K562 (cell line): ENCODE measurements at regions not wholly inside any gene's neighbourhood (a gene's known extent, or its start where the extent isn't known, plus 50 kb on each side); places are given as distances from the start of the nearest gene placed in this dataset.

ENCODE experiments used
- ATAC-seq: fragments of 200-7000 bp; cut with Tn5 transposase; 3 replicates; pipeline ENCODE4 v1.9.1; 2020; ENCODE audit warnings: moderate library complexity
- BruUV-seq: library from RNA; stranded (reverse); fragments of 400-500 nt; replicated peaks from 2 replicates; lab custom pipeline; 2021; lab: Mats Ljungman, UMichigan
- CTCF ChIA-PET: fragments of 300-600 bp; formaldehyde crosslinking; extraction: SDS; loops from one replicate; lab custom pipeline; 2021; ENCODE audit warnings: low intra/inter-chr PET ratio; lab: Yijun Ruan, JAX
- POLR2A ChIA-PET: fragments of 300-600, 350-650 bp; sonication (Branson Sonifier 250); formaldehyde crosslinking; extraction: SDS; loops from one replicate; lab custom pipeline; 2021; ENCODE audit warnings: antibody characterized with exemption, inconsistent platforms; lab: Yijun Ruan, JAX
- DNase-seq, 4 experiments: peaks; one replicate each; pipeline versions ENCODE4 v3.0.0 to v3.0.0-alpha.2; 2011 to 2018; ENCODE audit warnings: low spot score in 3 of 4, mixed read lengths in 3 of 4; ENCODE audit errors: extremely low read depth in 1 of 4
- FAIRE-seq: peaks from 2 replicates; lab custom pipeline; 2011; peaks lifted over from hg19 to GRCh38; lab: Jason Lieb, UNC
- H2AFZ ChIP-seq: 2 replicates; pipeline ENCODE4 v1.6.0; 2011; ENCODE audit warnings: low read depth, low read length, control low read depth, inconsistent platforms
- H3K27ac ChIP-seq: fragments of 200-600 bp; 3 replicates; pipeline ENCODE4 v1.8.0; 2011; ENCODE audit warnings: low read depth, mild to moderate bottlenecking, control low read depth, inconsistent platforms, low read length, moderate library complexity, mixed read lengths; ENCODE audit errors: extremely low read depth
- H3K27me3 ChIP-seq, 2 experiments: fragments of 300-600 bp in 1 of 2; 2 replicates in 1 of 2; 3 replicates in 1 of 2; pipeline versions ENCODE4 v1.6.0 to v1.8.0; 2011; ENCODE audit warnings: inconsistent platforms in 2 of 2, low read length in 2 of 2, mild to moderate bottlenecking in 1 of 2, mixed read lengths in 1 of 2, moderate library complexity in 1 of 2; ENCODE audit not compliant: control insufficient read depth in 2 of 2, insufficient read depth in 2 of 2
- H3K36me3 ChIP-seq: fragments of 300-600 bp; 3 replicates; pipeline ENCODE4 v1.8.0; 2011; ENCODE audit warnings: mild to moderate bottlenecking, low read length, inconsistent platforms; ENCODE audit not compliant: control insufficient read depth, insufficient read depth
- H3K4me1 ChIP-seq, 2 experiments: fragments of 200-600 bp in 1 of 2; replicated peaks in 1 of 2; 2 replicates in 1 of 2; 3 replicates in 1 of 2; pipeline versions ENCODE4 v1.5.1 to v1.8.0; 2011; ENCODE audit warnings: inconsistent platforms in 2 of 2, low read length in 2 of 2, mild to moderate bottlenecking in 1 of 2, mixed read lengths in 1 of 2, moderate library complexity in 1 of 2; ENCODE audit not compliant: control insufficient read depth in 2 of 2, insufficient read depth in 2 of 2
- H3K4me2 ChIP-seq: 2 replicates; pipeline ENCODE4 v1.6.1; 2011; ENCODE audit warnings: low read length, control low read depth, inconsistent platforms, mixed read lengths; ENCODE audit not compliant: insufficient read depth
- H3K4me3 ChIP-seq: fragments of 200-600 bp; sonication (generic), shearing (Covaris generic); 2 replicates; pipeline ENCODE4 v1.5.1; 2016; ENCODE audit warnings: control low read depth, inconsistent platforms
- H3K79me2 ChIP-seq: fragments of 200-600 bp; 3 replicates; pipeline ENCODE4 v1.8.0; 2011; ENCODE audit warnings: low read length, inconsistent platforms; ENCODE audit not compliant: control insufficient read depth, insufficient read depth
- H3K9ac ChIP-seq, 2 experiments: 2 replicates each; pipeline versions ENCODE4 v1.6.0 to v1.6.1; 2011; ENCODE audit warnings: low read depth in 2 of 2, low read length in 2 of 2, control low read depth in 1 of 2, inconsistent platforms in 1 of 2, mild to moderate bottlenecking in 1 of 2, mixed read lengths in 1 of 2; ENCODE audit not compliant: insufficient read depth in 1 of 2
- H3K9me1 ChIP-seq: one replicate; pipeline ENCODE4 v1.6.0; 2011; ENCODE audit warnings: inconsistent platforms, mild to moderate bottlenecking, low read length, moderate library complexity; ENCODE audit not compliant: control insufficient read depth, insufficient read depth
- H3K9me3 ChIP-seq: replicated peaks from 2 replicates; pipeline ENCODE4 v1.5.1; 2011; ENCODE audit warnings: low read depth, low read length, inconsistent platforms; ENCODE audit not compliant: control insufficient read depth, insufficient read depth
- H4K20me1 ChIP-seq: replicated peaks from 2 replicates; pipeline ENCODE4 v1.6.1; 2011; ENCODE audit warnings: low read length, inconsistent platforms, mixed read lengths; ENCODE audit not compliant: control insufficient read depth, insufficient read depth
- CBFB ChIP-seq: sonication (generic); formaldehyde crosslinking; IDR thresholded peaks from 2 replicates; pipeline ENCODE4 v1.4.0; 2020; ENCODE audit warnings: mild to moderate bottlenecking, missing genetic modification reagents
- CBX5 ChIP-seq: IDR thresholded peaks from 2 replicates; pipeline ENCODE4 v1.6.1; 2014; ENCODE audit warnings: low read depth, borderline replicate concordance
- FOS ChIP-seq: IDR thresholded peaks from 3 replicates; pipeline ENCODE4 v1.6.1; 2011; ENCODE audit not compliant: insufficient read length; ENCODE audit errors: extremely low read depth
- GATAD2B ChIP-seq: fragments of 450-650 bp; IDR thresholded peaks from 2 replicates; pipeline ENCODE4 v1.6.1; 2017; ENCODE audit warnings: mild to moderate bottlenecking, borderline replicate concordance
- KHSRP ChIP-seq: fragments of 450-650 bp; IDR thresholded peaks from 2 replicates; pipeline ENCODE4 v1.6.1; 2017
- MAFG ChIP-seq: fragments of 450-650 bp; conservative IDR thresholded peaks from 2 replicates; pipeline ENCODE4 v1.6.1; 2016; ENCODE audit warnings: missing genetic modification characterization, missing compliant biosample characterization
- NR2C2 ChIP-seq, 2 experiments: fragments of 200-800 bp in 1 of 2; sonication (Bioruptor generic) in 1 of 2; sonication (generic) in 1 of 2; formaldehyde crosslinking in 1 of 2; IDR thresholded peaks; 2 replicates each; pipeline versions ENCODE4 v1.6.1 to v1.8.0; 2016 to 2022; ENCODE audit warnings: mild to moderate bottlenecking in 1 of 2, missing compliant biosample characterization in 1 of 2, missing genetic modification characterization in 1 of 2, missing genetic modification reagents in 1 of 2
- RUNX1 ChIP-seq: sonication (generic); IDR thresholded peaks from 2 replicates; pipeline ENCODE4 v1.6.1; 2016; ENCODE audit warnings: antibody characterized with exemption, low read depth
- SRSF7 ChIP-seq: fragments of 200-400 bp; formaldehyde crosslinking; optimal IDR thresholded peaks from 2 replicates; pipeline ENCODE3; 2017; ENCODE audit warnings: mild to moderate bottlenecking, low read depth, low read length
- STAG1 ChIP-seq: sonication (generic); formaldehyde crosslinking; IDR thresholded peaks from 2 replicates; pipeline ENCODE4 v1.5.0; 2020; ENCODE audit warnings: missing genetic modification reagents, borderline replicate concordance
- STAT5B ChIP-seq: fragments of 250-450 bp; sonication (Bioruptor Pico); IDR thresholded peaks from 2 replicates; pipeline ENCODE4 v1.8.0; 2021; ENCODE audit warnings: mild to moderate bottlenecking, inconsistent platforms
- ZNF134 ChIP-seq: fragments of 250-450 bp; sonication (Bioruptor Pico); conservative IDR thresholded peaks from 2 replicates; pipeline ENCODE4 v1.4.0; 2020
- ZNF175 ChIP-seq: fragments of 200-800 bp; sonication (Bioruptor generic); IDR thresholded peaks from 2 replicates; pipeline ENCODE4 v1.6.1; 2016; ENCODE audit warnings: low read depth, mild to moderate bottlenecking, missing genetic modification characterization, missing compliant biosample characterization
- ZNF3 ChIP-seq: fragments of 250-450 bp; sonication (Bioruptor Pico); IDR thresholded peaks from 2 replicates; pipeline ENCODE4 v1.5.0; 2021; ENCODE audit warnings: mild to moderate bottlenecking, moderate library complexity
- ZNF512 ChIP-seq: IDR thresholded peaks from 2 replicates; pipeline ENCODE4 v1.6.1; 2016; ENCODE audit warnings: missing genetic modification characterization, missing compliant biosample characterization
- WGBS: fragments of 100-300 bp; shearing (Covaris generic); methylation state at CpG from one replicate; pipeline ENCODE4 v1.1.6; 2016; ENCODE audit warnings: low coverage, mixed read lengths; ENCODE audit not compliant: insufficient coverage; ENCODE audit errors: missing lambda C conversion rate; 5-methylcytosine and 5-hydroxymethylcytosine counted together
- in situ Hi-C: fragments of 300-500 bp; cut with MboI; formaldehyde crosslinking; loops from 4 replicates; pipeline ENCODE4 v1.15.0; 2018; ENCODE audit warnings: inconsistent platforms, mixed read lengths
- intact Hi-C: fragments of 100-400 bp; cut with micrococcal nuclease; formaldehyde crosslinking; loops from 2 replicates; pipeline ENCODE4 v1.14.2; 2022
- TF ChIP-seq, protein P1 (sequence below): sonication (generic); formaldehyde crosslinking; IDR thresholded peaks from 2 replicates; pipeline ENCODE4 v1.8.0; 2023; ENCODE audit warnings: mild to moderate bottlenecking, missing genetic modification reagents

GRCh38 chr3:181930105-181930504 lies 218.4 kb downstream of the SOX2 start:
- no peaks in the 10 kb centered on the region for H3K36me3 ChIP-seq
- no TSS peak for BruUV-seq
- no peaks in the 10 kb centered on the region for H3K9me3 ChIP-seq
- no peak overlapping the region for H3K4me3 ChIP-seq
- H3K79me2 ChIP-seq, result no peaks in the 10 kb centered on the region
- ChIA-PET POLR2A (no interaction called here), CTCF (no interaction called here)
- H3K9me1 ChIP-seq, result no peaks in the 10 kb centered on the region
- FAIRE-seq (no peak), DNase-seq (no peak), ATAC-seq (no peak)
- no peak overlapping the region for H3K9ac ChIP-seq
- intact Hi-C loops (no loop called here), in situ Hi-C loops (no loop called here)
- TF ChIP-seq NR2C2 (CRISPR knock-in tag; IDR thresholded peaks at IDR 0.05), result no peak
- no peak for TF ChIP-seq NR2C2 (tag; IDR thresholded peaks at IDR 0.05)
- no peak for TF ChIP-seq ZNF512
- no peak for TF ChIP-seq ZNF134 (CRISPR knock-in tag)
- H3K27ac ChIP-seq, result no peak overlapping the region
- H4K20me1 ChIP-seq, result no peaks in the 10 kb centered on the region; the same call in 1 of the 2 replicates
- H3K27me3 ChIP-seq, result 0 out of 5 replicates have a peak, but pooled peaks cover 0 to 3% of the 10 kb centered on the region in 2 experiments
- H2AFZ ChIP-seq, result no peak overlapping the region
- 0% methylated on average over 4 of the region's 4 CpGs for WGBS
- H3K4me1 ChIP-seq, result no peaks in the 10 kb centered on the region; a peak in 1 of 5 replicates
- no peak overlapping the region for H3K4me2 ChIP-seq

DNA sequence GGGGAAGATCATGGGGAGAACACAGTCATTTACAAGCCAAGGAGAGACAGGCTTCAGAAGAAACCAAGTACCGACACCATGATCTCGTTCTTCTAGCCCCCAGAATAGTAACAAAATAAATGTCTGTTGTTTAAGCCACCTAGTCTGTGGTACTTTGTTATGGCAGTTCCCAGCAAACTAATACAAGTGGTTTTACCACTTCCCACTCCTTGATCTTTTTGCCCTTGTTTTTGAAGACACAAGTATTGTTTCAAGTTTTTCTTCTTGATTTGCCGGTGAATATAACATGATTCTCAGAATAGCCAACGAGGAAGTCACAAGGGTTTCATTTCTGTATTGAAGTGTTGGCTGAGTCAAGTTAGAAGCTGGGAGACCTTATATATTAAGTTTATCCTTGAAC lies 220.3 kb downstream of the SOX2 start:
- intact Hi-C loops, result no loop called here
- H2AFZ ChIP-seq, result no peak overlapping the region
- no peak for TF ChIP-seq STAG1 (CRISPR knock-in tag)
- TF ChIP-seq, protein P1, sequence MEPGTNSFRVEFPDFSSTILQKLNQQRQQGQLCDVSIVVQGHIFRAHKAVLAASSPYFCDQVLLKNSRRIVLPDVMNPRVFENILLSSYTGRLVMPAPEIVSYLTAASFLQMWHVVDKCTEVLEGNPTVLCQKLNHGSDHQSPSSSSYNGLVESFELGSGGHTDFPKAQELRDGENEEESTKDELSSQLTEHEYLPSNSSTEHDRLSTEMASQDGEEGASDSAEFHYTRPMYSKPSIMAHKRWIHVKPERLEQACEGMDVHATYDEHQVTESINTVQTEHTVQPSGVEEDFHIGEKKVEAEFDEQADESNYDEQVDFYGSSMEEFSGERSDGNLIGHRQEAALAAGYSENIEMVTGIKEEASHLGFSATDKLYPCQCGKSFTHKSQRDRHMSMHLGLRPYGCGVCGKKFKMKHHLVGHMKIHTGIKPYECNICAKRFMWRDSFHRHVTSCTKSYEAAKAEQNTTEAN (CRISPR knock-in tag), result no peak
- no peak for TF ChIP-seq CBFB (CRISPR knock-in tag)
- TF ChIP-seq CBX5, result no peak
- no peak for TF ChIP-seq RUNX1
- no peak for TF ChIP-seq MAFG (tag)
- no peak for TF ChIP-seq SRSF7
- TF ChIP-seq FOS, result no peak
- TF ChIP-seq STAT5B (CRISPR knock-in tag), result no peak
- TF ChIP-seq KHSRP, result no peak
- no peak for TF ChIP-seq ZNF3
- TF ChIP-seq GATAD2B, result no peak
- no peak for TF ChIP-seq ZNF175

More for the DNA sequence above, 220.3 kb downstream of the SOX2 start:
- no peak for FAIRE-seq
- H3K27me3 ChIP-seq, result 0 out of 5 replicates have a peak, but pooled peaks cover 0 to 3% of the 10 kb centered on the region in 2 experiments
- ChIA-PET CTCF (no interaction called here), POLR2A (no interaction called here)
- WGBS, result 0% methylated on average over 4 of the region's 4 CpGs
- H3K4me1 ChIP-seq, result no peaks in the 10 kb centered on the region
- in situ Hi-C loops, result no loop called here
- ATAC-seq, result no peak
- no peaks in the 10 kb centered on the region for H3K9me1 ChIP-seq
- no peak for DNase-seq
- no peaks in the 10 kb centered on the region for H3K9me3 ChIP-seq
- no peak overlapping the region for H3K4me2 ChIP-seq
- H3K9ac ChIP-seq, result no peak overlapping the region
- H3K27ac ChIP-seq, result no peak overlapping the region
- H4K20me1 ChIP-seq, result no peaks in the 10 kb centered on the region; the same call in 1 of the 2 replicates
- BruUV-seq, result no TSS peak
- no peaks in the 10 kb centered on the region for H3K79me2 ChIP-seq
- H3K4me3 ChIP-seq, result no peak overlapping the region
- H3K36me3 ChIP-seq, result no peaks in the 10 kb centered on the region
